SK-N-SH treated with all-trans-retinoic acid at 6 μM for 48 hours (cell line): ENCODE measurements at regions not wholly inside any gene's neighbourhood (a gene's known extent, or its start where the extent isn't known, plus 50 kb on each side); places are given as distances from the start of the nearest gene placed in this dataset.

Source experiments
- CREB5 ChIP-seq: fragments of 250-450 bp; sonication (Bioruptor Pico); IDR thresholded peaks from 2 replicates; pipeline ENCODE4 v1.5.1; 2020; ENCODE audit warnings: low read depth, mild to moderate bottlenecking, moderate library complexity
- TOX ChIP-seq: fragments of 250-450 bp; sonication (Bioruptor Pico); IDR thresholded peaks from 2 replicates; pipeline ENCODE4 v1.8.0; 2021; ENCODE audit warnings: mild to moderate bottlenecking, moderate library complexity, borderline replicate concordance
- ZFP30 ChIP-seq: fragments of 450-650 bp; formaldehyde crosslinking; IDR thresholded peaks from 2 replicates; pipeline ENCODE4 v1.5.0; 2022; ENCODE audit warnings: mild to moderate bottlenecking, moderate library complexity

DNA sequence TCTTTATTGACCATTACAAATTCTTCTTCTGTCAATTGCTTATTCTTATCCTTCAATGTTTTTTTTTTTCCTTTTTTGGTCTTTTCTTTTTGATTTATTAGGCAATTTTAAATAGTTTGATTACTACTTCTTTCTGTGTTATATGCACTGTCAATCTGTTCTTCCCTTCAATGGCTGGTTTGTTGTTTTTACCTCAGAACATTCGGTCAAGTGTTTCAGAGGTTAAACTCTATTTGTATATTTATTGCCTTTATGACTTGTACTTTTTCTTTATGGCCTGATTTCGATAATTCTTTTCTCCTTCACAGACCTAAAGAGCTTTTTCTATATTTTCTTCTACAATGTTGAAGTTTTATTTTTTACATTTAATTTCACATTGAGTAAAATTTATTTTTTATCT, 171.5 kb upstream of the AKR1E2 start:
- TF ChIP-seq ZFP30 (no peak), TOX (CRISPR knock-in tag) (no peak), CREB5 (CRISPR knock-in tag) (no peak)
